Testis (tissue), 2 donors: ENCODE measurements at regions not wholly inside any gene's neighbourhood (a gene's known extent, or its start where the extent isn't known, plus 50 kb on each side); places are given as distances from the start of the nearest gene placed in this dataset.
"Not testable (repeated sequence)": the region's sequence is repeated elsewhere in the genome, so short reads cannot be mapped to it uniquely, and the experiment has no call there.

ENCODE experiments used
- DNase-seq: peaks from one replicate; pipeline ENCODE4 v3.0.0-alpha.2; 2019
- H3K27ac ChIP-seq, 2 donors: fragments of 200-600 bp; sonication (generic); one replicate each; pipeline ENCODE4 v1.5.1; 2019
- H3K27me3 ChIP-seq: fragments of 200-600 bp; sonication (generic); one replicate; pipeline ENCODE4 v1.5.1; 2019
- H3K36me3 ChIP-seq: fragments of 200-600 bp; sonication (generic); one replicate; pipeline ENCODE4 v1.5.1; 2017; ENCODE audit warnings: low read depth; ENCODE audit errors: missing control alignments
- H3K4me1 ChIP-seq: fragments of 200-600 bp; sonication (generic); one replicate; pipeline ENCODE4 v1.5.1; 2019
- H3K4me3 ChIP-seq, 2 donors: fragments of 200-600 bp; sonication (generic); one replicate each; pipeline ENCODE4 v1.5.1; 2017 to 2019
- H3K9me3 ChIP-seq: fragments of 200-600 bp; sonication (generic); one replicate; pipeline ENCODE4 v1.5.1; 2017
- POLR2A ChIP-seq: fragments of 450-650 bp; IDR thresholded peaks from one replicate; pipeline ENCODE4 v1.6.1; 2017; ENCODE audit warnings: antibody characterized with exemption, mild to moderate bottlenecking, moderate library complexity
- WGBS, 2 donors: methylation state at CpG; one replicate each; pipeline ENCODE4 v1.1.5; 2018; 5-methylcytosine and 5-hydroxymethylcytosine counted together
- intact Hi-C: fragments of 100-400 bp; cut with DNase I; formaldehyde crosslinking; loops from one replicate; pipeline ENCODE4 v1.15.1; 2023; ENCODE audit warnings: low total_unique reads
- TF ChIP-seq, protein P1 (sequence below), 3 experiments: fragments of 450-650 bp in 2 of 3; fragments of 200-600 bp in 1 of 3; sonication (generic) in 1 of 3; IDR thresholded peaks; one replicate each; pipeline ENCODE4 v1.5.1; 2016 to 2019; ENCODE audit warnings: antibody characterized with exemption in 3 of 3, mild to moderate bottlenecking in 2 of 3, moderate library complexity in 1 of 3

DNA sequence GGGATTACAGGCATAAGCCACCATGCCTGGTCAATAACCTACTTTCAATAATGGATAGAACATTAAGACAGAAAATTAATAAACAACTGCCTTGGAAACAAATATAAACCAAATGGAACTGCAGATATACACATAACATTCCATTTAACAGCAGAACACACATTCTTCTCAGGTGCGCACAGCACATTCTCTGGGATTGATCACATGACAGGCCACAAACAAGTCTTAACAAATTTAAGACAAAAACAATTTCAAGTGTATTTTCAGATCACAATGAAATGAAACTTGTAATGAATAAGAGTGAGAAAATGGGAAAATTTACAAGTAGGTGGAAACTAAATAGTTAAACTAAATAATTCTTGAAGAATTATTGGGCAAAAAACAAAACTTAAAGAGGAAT is 167.9 kb downstream of the TBX18 start:
- no peaks in the 10 kb centered on the region for H3K36me3 ChIP-seq
- TF ChIP-seq, protein P1, sequence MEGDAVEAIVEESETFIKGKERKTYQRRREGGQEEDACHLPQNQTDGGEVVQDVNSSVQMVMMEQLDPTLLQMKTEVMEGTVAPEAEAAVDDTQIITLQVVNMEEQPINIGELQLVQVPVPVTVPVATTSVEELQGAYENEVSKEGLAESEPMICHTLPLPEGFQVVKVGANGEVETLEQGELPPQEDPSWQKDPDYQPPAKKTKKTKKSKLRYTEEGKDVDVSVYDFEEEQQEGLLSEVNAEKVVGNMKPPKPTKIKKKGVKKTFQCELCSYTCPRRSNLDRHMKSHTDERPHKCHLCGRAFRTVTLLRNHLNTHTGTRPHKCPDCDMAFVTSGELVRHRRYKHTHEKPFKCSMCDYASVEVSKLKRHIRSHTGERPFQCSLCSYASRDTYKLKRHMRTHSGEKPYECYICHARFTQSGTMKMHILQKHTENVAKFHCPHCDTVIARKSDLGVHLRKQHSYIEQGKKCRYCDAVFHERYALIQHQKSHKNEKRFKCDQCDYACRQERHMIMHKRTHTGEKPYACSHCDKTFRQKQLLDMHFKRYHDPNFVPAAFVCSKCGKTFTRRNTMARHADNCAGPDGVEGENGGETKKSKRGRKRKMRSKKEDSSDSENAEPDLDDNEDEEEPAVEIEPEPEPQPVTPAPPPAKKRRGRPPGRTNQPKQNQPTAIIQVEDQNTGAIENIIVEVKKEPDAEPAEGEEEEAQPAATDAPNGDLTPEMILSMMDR (IDR thresholded peaks at IDR 0.05), result no peak
- no peak for TF ChIP-seq POLR2A
- no peak overlapping the region for H3K4me3 ChIP-seq
- no peaks in the 10 kb centered on the region for H3K9me3 ChIP-seq
- H3K4me1 ChIP-seq, result no peaks in the 10 kb centered on the region
- H3K27me3 ChIP-seq, result no peaks in the 10 kb centered on the region
- intact Hi-C loops, result no loop called here
- WGBS, 2 donors, result 93 to 97% methylated on average over 1 of the region's 1 CpG
- no peak overlapping the region for H3K27ac ChIP-seq
- DNase-seq, result no peak

- Histone ChIP-seq H3K4me1 (no peaks in the 10 kb centered on the region), H3K36me3 (no peaks in the 10 kb centered on the region), H3K4me3 (no peak overlapping the region), H3K9me3 (no peaks in the 10 kb centered on the region), H3K27me3 (no peaks in the 10 kb centered on the region), H3K27ac (no peak overlapping the region)
- WGBS, 2 donors, result 82 to 85% methylated on average over 5 of the region's 5 CpGs
- DNase-seq, result no peak
- intact Hi-C loops, result no loop called here
- TF ChIP-seq POLR2A, result no peak
- TF ChIP-seq, protein P1 (IDR thresholded peaks at IDR 0.05), result no peak
Measured at GRCh38 chr6:84588697-84589080, 175.7 kb downstream of the TBX18 start.

- DNase-seq, H3K4me1 ChIP-seq, H3K27ac ChIP-seq, H3K4me3 ChIP-seq, H3K9me3 ChIP-seq, H3K36me3 ChIP-seq, H3K27me3 ChIP-seq, intact Hi-C loops: not testable (repeated sequence)
- WGBS, 2 donors, result 74 to 78% methylated on average over 21 of the region's 21 CpGs
Measured at GRCh38 chr6:84587994-84588696, 176.3 kb downstream of the TBX18 start.

- H3K27ac ChIP-seq, H3K4me3 ChIP-seq, H3K27me3 ChIP-seq, H3K9me3 ChIP-seq, H3K4me1 ChIP-seq, intact Hi-C loops, DNase-seq, H3K36me3 ChIP-seq: not testable (repeated sequence)
- 84 to 90% methylated on average over 14 to 25 of the region's 28 CpGs for WGBS, 2 donors
Measured at GRCh38 chr6:84587202-84587940, 177.0 kb downstream of the TBX18 start.

DNA sequence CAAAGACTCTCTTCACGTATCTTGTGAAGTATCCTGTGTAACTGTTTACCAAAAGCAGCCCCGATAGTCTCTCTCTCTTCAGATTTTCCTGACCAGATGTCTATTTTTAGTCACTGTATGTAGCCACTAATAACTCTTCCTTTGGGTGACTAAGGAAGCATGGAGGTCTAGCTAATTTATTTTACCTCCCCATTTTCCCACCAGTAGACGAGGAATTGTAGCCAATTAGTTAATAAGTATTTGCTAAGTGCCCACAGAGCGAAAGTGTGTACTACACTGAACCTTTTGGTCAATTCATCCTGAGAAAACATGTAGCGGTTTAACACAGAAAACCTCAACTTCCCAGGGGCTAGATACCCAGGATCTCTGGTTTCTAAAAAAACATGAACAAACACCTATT is 180.6 kb downstream of the TBX18 start:
- TF ChIP-seq, protein P1 (IDR thresholded peaks at IDR 0.05), result no peak
- no peak for TF ChIP-seq POLR2A
- Histone ChIP-seq H3K9me3 (no peaks in the 10 kb centered on the region), H3K36me3 (no peaks in the 10 kb centered on the region), H3K27me3 (no peaks in the 10 kb centered on the region), H3K4me1 (no peaks in the 10 kb centered on the region), H3K27ac (no peak overlapping the region), H3K4me3 (no peak overlapping the region)
- intact Hi-C loops, result no loop called here
- no peak for DNase-seq
- 42% methylated on average over 5 of the region's 5 CpGs for WGBS, 2 donors

DNA sequence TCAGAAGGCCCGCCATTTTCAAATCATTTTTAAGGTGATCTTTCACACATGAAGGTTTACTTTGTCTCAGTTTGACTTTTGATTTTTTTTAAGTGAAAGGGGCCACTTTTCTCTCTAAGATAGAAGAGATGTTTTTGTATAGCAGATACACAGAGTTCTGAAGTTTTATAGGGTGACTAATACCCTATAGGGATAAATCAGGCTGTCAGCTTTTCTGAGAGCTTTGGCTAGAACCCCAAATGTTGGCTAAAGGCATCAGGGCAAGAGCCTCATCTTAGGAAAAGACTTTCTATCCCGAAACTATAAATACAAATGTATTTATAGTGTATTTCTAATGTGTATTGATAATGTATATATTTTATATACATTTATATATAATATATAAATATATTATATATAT is 181.4 kb downstream of the TBX18 start:
- WGBS, 2 donors, result 85 to 88% methylated on average over 2 of the region's 2 CpGs
- TF ChIP-seq POLR2A, result no peak
- TF ChIP-seq, protein P1 (IDR thresholded peaks at IDR 0.05), result no peak
- DNase-seq, result no peak
- Histone ChIP-seq H3K36me3 (no peaks in the 10 kb centered on the region), H3K27me3 (no peaks in the 10 kb centered on the region), H3K27ac (no peak overlapping the region), H3K9me3 (no peaks in the 10 kb centered on the region), H3K4me3 (no peak overlapping the region), H3K4me1 (no peaks in the 10 kb centered on the region)
- intact Hi-C loops, result no loop called here
